Pancreas (tissue), 10 donors: ENCODE measurements at regions not wholly inside any gene's neighbourhood (a gene's known extent, or its start where the extent isn't known, plus 50 kb on each side); places are given as distances from the start of the nearest gene placed in this dataset.

Experiments
- ATAC-seq, 4 donors: fragments of 200-7000 bp; cut with Tn5 transposase; one replicate each; pipeline versions ENCODE4 v1.8.0 to v1.9.1; 2020; ENCODE audit warnings: mild to moderate bottlenecking in 4 of 4, moderate library complexity in 4 of 4
- DNase-seq, 6 donors: peaks; one replicate each; pipeline ENCODE4 v3.0.0-alpha.2; 2020
- FAIRE-seq: peaks from 2 replicates; lab custom pipeline; 2012; peaks lifted over from hg19 to GRCh38; lab: Jason Lieb, UNC
- H3K27ac ChIP-seq, 4 donors: fragments of 200-600 bp; sonication (generic); 1 replicate in 3 of 4; 2 replicates in 1 of 4; pipeline versions ENCODE4 v1.5.0 to v1.8.0; 2020
- H3K27me3 ChIP-seq, 4 donors: fragments of 200-600 bp; one replicate each; pipeline ENCODE4 v1.8.0; 2021
- H3K36me3 ChIP-seq, 3 donors: fragments of 200-600 bp; sonication (generic) in 1 of 3; one replicate each; pipeline versions ENCODE4 v1.5.0 to v1.8.0; 2020 to 2021
- H3K4me1 ChIP-seq, 3 donors: fragments of 200-600 bp; one replicate each; pipeline ENCODE4 v1.8.0; 2021
- H3K4me3 ChIP-seq, 4 donors: fragments of 200-600 bp; sonication (generic) in 2 of 4; one replicate each; pipeline versions ENCODE4 v1.5.0 to v1.8.0; 2020 to 2021
- H3K9me3 ChIP-seq, 4 donors: fragments of 200-600 bp; one replicate each; pipeline ENCODE4 v1.8.0; 2021
- WGBS, 2 donors: extraction: QIAGEN DNeasy Blood & Tissue Kit; methylation state at CpG; one replicate each; pipeline ENCODE4 v1.1.7; 2013; 5-methylcytosine and 5-hydroxymethylcytosine counted together
- intact Hi-C, 3 donors: fragments of 100-400 bp; cut with DNase I; formaldehyde crosslinking; loops; one replicate each; pipeline versions ENCODE4 v1.11.1 to v1.14.2; 2022
- TF ChIP-seq, protein P1 (sequence below), 4 donors: fragments of 200-600 bp; sonication (generic) in 3 of 4; IDR thresholded peaks; one replicate each; pipeline versions ENCODE4 v1.5.0 to v1.8.0; 2021; ENCODE audit warnings: antibody characterized with exemption in 4 of 4
- donor health status: healthy with polysubstance abuse.
- donor health status: DM: no; HTN: no; CAD: no; lungs with moderate emphysema.
- donor health status: DM: no; HTN: no; CAD: no.
- donor health status: control.
- donor health status: control.
- donor health status: Bipolar disorder and iron deficiency.
- donor health status: DM: yes; HTN: yes; CAD: no.
- donor health status: DM: no; HTN: no; CAD: no.
- donor health status: DM: no; HTN: no; CAD: no.
- donor health status: DM: yes; HTN: yes; CAD: no.

DNA sequence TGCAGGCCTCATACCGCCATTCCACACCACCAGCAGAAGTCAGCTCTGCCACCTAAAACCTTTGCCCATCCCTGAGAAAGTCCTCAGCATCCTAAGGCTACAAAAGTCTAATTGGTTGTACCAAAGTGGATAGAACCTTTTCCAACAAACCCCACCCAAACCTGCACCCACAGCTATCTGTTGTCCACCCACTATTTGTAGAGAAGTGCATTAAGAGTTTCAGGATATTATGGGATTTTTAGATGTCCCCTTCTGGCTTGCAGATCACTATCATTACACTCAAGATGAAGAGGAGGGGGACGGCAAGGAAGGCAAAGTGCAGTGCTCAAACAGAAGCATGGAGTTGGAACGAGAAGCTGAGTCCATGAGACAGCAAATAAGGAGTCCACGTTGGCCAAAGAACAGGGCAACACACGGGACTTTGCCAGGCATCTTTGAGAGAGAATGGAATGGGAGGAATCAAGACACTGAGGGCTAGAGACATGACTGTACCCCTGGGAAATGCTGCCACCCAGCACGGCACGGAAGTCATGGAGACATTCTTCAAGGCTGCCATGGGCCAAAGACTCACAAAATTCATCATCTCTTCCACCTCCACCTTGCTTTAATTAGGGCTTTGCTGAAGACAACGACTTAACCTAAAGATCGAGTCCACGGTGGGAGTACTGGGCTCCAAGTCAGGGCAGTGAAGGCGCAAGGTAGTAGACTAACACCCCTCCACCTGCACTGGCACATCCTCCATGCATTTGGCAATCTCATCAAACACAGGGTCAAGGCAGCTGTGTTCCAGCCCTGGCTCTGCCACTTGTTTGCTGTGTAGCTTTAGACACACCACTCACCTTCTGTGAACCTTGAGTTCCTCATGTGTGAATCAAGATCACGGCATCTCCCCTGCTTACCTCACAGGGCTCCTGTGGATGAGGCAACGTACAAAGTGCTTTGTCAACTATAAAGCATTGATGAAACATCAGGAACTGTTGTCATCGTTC lies 112.9 kb upstream of the TMEM45B start:
- 65 to 76% methylated on average over 14 of the region's 14 CpGs for WGBS, 2 donors
- no peaks in the 10 kb centered on the region for H3K4me1 ChIP-seq
- TF ChIP-seq, protein P1, sequence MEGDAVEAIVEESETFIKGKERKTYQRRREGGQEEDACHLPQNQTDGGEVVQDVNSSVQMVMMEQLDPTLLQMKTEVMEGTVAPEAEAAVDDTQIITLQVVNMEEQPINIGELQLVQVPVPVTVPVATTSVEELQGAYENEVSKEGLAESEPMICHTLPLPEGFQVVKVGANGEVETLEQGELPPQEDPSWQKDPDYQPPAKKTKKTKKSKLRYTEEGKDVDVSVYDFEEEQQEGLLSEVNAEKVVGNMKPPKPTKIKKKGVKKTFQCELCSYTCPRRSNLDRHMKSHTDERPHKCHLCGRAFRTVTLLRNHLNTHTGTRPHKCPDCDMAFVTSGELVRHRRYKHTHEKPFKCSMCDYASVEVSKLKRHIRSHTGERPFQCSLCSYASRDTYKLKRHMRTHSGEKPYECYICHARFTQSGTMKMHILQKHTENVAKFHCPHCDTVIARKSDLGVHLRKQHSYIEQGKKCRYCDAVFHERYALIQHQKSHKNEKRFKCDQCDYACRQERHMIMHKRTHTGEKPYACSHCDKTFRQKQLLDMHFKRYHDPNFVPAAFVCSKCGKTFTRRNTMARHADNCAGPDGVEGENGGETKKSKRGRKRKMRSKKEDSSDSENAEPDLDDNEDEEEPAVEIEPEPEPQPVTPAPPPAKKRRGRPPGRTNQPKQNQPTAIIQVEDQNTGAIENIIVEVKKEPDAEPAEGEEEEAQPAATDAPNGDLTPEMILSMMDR (IDR thresholded peaks at IDR 0.05): no peak
- ATAC-seq: no peak
- no peak for FAIRE-seq
- H3K9me3 ChIP-seq: no peaks in the 10 kb centered on the region
- H3K27ac ChIP-seq: no peak overlapping the region
- intact Hi-C loops: no loop called here
- H3K36me3 ChIP-seq: no peaks in the 10 kb centered on the region
- H3K27me3 ChIP-seq: no peaks in the 10 kb centered on the region
- H3K4me3 ChIP-seq: no peak overlapping the region
- DNase-seq: no peak

DNA sequence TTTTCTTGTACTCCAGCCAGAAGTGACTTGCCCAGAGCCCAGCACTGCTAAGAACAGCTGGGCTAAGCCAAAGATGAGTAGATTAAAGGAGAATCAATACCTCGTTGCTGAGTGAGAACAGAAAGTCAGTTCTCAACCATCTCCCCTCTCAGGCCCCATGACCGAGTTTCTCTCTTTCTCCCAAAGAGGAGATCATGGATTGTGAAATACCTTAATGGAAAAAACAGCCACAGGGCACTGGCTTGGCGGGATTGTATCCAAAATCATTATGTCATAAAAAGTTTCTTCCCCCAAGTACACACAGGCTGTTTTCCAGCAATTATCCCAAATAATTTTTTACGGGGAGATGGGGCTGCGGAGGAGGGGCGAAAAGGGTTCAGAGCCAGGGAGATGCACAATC lies 111.8 kb upstream of the TMEM45B start:
- ATAC-seq: peak in 2 of 4 donors; percentile 41 to 51
- no peaks in the 10 kb centered on the region for H3K27me3 ChIP-seq
- no peak overlapping the region for H3K27ac ChIP-seq
- TF ChIP-seq, protein P1 (IDR thresholded peaks at IDR 0.05): no peak
- H3K4me1 ChIP-seq: no peaks in the 10 kb centered on the region
- WGBS, 2 donors: 50% methylated on average over 6 of the region's 6 CpGs
- H3K4me3 ChIP-seq: no peak overlapping the region
- no peak for FAIRE-seq
- H3K9me3 ChIP-seq: no peaks in the 10 kb centered on the region
- no peaks in the 10 kb centered on the region for H3K36me3 ChIP-seq
- intact Hi-C loops: no loop called here
- no peak for DNase-seq

DNA sequence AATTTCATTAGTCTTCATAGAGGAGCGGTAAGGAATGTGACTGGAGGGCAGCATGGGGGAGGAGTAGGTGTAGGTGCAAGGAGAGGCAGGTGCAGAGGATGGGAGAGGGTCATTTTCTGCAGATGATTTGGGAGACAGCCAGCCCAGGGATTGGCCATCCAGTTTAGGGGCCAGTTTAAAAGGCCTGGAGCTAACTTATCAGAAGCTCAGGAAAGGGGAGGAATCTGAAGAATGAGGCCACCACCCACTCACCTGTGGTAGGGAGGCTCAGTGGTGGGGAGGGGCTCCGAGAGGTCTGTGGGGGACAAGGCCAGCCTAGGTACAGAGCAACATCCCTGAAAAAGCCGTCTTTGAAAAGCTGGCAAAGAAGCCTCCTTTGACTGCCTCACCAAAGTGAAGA lies 110.8 kb upstream of the TMEM45B start:
- ATAC-seq (no peak), FAIRE-seq (no peak)

DNA sequence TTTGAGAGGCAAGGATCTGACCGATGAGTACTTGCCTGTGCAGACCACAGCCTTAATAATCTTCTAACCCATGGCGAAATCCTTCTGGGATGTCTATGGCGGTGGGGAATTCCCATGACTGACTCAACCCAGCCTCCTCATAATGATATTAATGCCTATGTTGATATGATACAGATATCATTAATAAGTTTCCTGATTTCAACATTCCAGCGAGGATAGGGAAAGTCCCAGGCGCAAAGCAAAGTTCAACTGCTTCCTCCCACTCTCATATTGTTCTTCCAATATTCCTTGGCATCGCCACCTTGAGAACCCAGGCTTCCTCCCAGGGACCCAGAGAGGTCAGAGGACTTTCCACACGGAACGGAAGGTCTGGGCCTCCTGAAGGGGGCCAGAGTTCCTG lies 110.3 kb upstream of the TMEM45B start:
- H3K9me3 ChIP-seq: no peaks in the 10 kb centered on the region
- no peaks in the 10 kb centered on the region for H3K36me3 ChIP-seq
- 74 to 78% methylated on average over 8 of the region's 8 CpGs for WGBS, 2 donors
- H3K4me3 ChIP-seq: no peak overlapping the region
- TF ChIP-seq, protein P1 (IDR thresholded peaks at IDR 0.05): no peak
- intact Hi-C loops: no loop called here
- peak in 2 of 4 donors; percentile 22 to 64 for ATAC-seq
- H3K27ac ChIP-seq: no peak overlapping the region
- H3K4me1 ChIP-seq: no peaks in the 10 kb centered on the region
- no peak for FAIRE-seq
- H3K27me3 ChIP-seq: no peaks in the 10 kb centered on the region
- no peak for DNase-seq

More for the DNA sequence above, 110.8 kb upstream of the TMEM45B start:
- intact Hi-C loops: no loop called here
- TF ChIP-seq, protein P1 (IDR thresholded peaks at IDR 0.05): no peak
- Histone ChIP-seq H3K9me3 (no peaks in the 10 kb centered on the region), H3K36me3 (no peaks in the 10 kb centered on the region), H3K4me1 (no peaks in the 10 kb centered on the region), H3K27ac (no peak overlapping the region), H3K4me3 (no peak overlapping the region), H3K27me3 (no peaks in the 10 kb centered on the region)
- WGBS, 2 donors: 62 to 69% methylated on average over 3 of the region's 3 CpGs
- no peak for DNase-seq

DNA sequence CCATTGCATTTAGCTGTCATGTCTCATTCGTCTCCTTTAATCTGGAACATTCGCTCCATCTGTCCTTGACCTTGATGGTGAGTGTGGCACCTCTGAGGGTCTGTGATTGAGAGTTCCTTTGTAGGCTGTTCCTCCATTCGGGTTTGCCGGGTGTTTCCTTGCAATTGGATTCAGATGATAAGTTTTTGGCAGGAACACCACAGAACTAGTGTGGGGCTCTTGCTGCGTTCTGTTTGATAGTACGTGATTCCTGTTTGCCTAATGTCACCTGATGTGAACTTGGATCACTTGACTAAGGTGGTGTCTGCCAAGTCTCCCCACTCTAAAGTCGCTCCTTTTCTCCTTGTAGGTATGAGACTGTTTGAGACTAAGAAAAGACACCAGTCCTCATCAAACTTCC lies 109.7 kb upstream of the TMEM45B start:
- no peaks in the 10 kb centered on the region for H3K4me1 ChIP-seq
- intact Hi-C loops: no loop called here
- H3K9me3 ChIP-seq: no peaks in the 10 kb centered on the region
- no peak overlapping the region for H3K4me3 ChIP-seq
- ATAC-seq: no peak
- DNase-seq: no peak
- H3K36me3 ChIP-seq: no peaks in the 10 kb centered on the region
- H3K27ac ChIP-seq: no peak overlapping the region
- FAIRE-seq: no peak
- WGBS, 2 donors: 21 to 30% methylated on average over 7 of the region's 7 CpGs
- H3K27me3 ChIP-seq: no peaks in the 10 kb centered on the region
- TF ChIP-seq, protein P1 (IDR thresholded peaks at IDR 0.05): no peak
